HAP-1 (cell line): ENCODE measurements at regions not wholly inside any gene's neighbourhood (a gene's known extent, or its start where the extent isn't known, plus 50 kb on each side); places are given as distances from the start of the nearest gene placed in this dataset.

Experiments used
- DNase-seq, 2 experiments: peaks; one replicate each; pipeline ENCODE4 v3.0.0-alpha.2; 2016 to 2020; ENCODE audit warnings: low spot score in 2 of 2
- H3K27me3 ChIP-seq: fragments of 250-450 bp; sonication (Bioruptor Pico); 2 replicates; pipeline ENCODE4 v1.5.1; 2020; ENCODE audit warnings: low read depth, mild to moderate bottlenecking, moderate library complexity
- H3K36me3 ChIP-seq: fragments of 250-450 bp; sonication (Bioruptor Pico); replicated peaks from 2 replicates; pipeline ENCODE4 v1.5.1; 2020; ENCODE audit warnings: mild to moderate bottlenecking
- H3K4me1 ChIP-seq: fragments of 250-450 bp; sonication (Bioruptor Pico); 2 replicates; pipeline ENCODE4 v1.5.1; 2020; ENCODE audit warnings: mild to moderate bottlenecking
- H3K4me3 ChIP-seq: fragments of 250-450 bp; sonication (Bioruptor Pico); 2 replicates; pipeline ENCODE4 v1.5.1; 2020; ENCODE audit warnings: mild to moderate bottlenecking, moderate library complexity
- H3K9me3 ChIP-seq: fragments of 250-450 bp; sonication (Bioruptor Pico); 2 replicates; pipeline ENCODE4 v1.5.1; 2020; ENCODE audit warnings: mild to moderate bottlenecking, moderate library complexity
- in situ Hi-C: fragments of 300-500 bp; cut with MboI; formaldehyde crosslinking; loops from 3 replicates; pipeline ENCODE4 v1.14.3; 2020; ENCODE audit warnings: low sequenced_read_pairs, inconsistent platforms, mixed read lengths

DNA sequence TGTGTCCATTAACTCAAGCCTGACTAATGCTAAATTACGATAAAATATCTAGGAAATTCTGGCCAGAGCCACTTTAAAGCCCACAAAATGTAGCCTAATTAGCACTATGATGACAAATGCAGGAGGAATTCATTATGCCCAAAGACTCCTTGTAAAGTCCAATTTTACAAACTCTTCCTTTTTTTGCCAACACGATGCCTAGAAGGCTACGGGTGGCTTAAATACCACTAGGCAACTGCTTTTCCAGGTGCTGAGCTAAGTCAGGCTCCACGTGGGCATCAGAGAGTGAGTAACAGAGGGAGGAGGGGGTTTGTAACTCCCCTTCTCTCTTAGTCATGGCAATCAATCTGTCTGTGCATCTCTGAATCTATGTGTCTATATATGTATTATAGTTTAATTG lies 172.4 kb upstream of the NTF3 start:
- no peak for DNase-seq
- in situ Hi-C loops, result no loop called here

DNA sequence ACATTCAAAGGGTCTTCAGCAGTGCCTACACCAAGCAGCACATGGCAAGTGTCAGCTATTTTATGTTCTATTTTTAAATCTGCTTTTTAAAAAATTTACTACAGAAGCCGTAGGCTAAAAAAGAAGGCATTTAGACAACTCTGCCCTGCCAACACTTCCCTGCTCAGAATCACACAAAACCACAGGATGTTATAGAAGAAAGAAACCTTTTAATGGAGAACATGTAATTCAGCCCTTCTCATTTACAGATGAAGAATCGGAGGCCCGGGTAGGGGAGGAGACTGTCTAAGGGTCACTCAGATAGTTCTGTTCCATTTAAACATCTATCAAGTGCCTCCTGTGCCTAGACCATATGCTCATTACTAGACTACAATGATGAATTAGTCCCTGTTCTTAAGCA lies 171.8 kb upstream of the NTF3 start:
- in situ Hi-C loops, result no loop called here
- H3K9me3 ChIP-seq, result no peaks in the 10 kb centered on the region
- H3K4me3 ChIP-seq, result no peak overlapping the region
- no peaks in the 10 kb centered on the region for H3K27me3 ChIP-seq
- no peaks in the 10 kb centered on the region for H3K4me1 ChIP-seq
- no peak for DNase-seq
- H3K36me3 ChIP-seq, result no peaks in the 10 kb centered on the region

More for the DNA sequence above, 172.4 kb upstream of the NTF3 start:
- no peaks in the 10 kb centered on the region for H3K9me3 ChIP-seq
- H3K27me3 ChIP-seq, result no peaks in the 10 kb centered on the region
- no peaks in the 10 kb centered on the region for H3K4me1 ChIP-seq
- H3K4me3 ChIP-seq, result no peak overlapping the region
- no peaks in the 10 kb centered on the region for H3K36me3 ChIP-seq

DNA sequence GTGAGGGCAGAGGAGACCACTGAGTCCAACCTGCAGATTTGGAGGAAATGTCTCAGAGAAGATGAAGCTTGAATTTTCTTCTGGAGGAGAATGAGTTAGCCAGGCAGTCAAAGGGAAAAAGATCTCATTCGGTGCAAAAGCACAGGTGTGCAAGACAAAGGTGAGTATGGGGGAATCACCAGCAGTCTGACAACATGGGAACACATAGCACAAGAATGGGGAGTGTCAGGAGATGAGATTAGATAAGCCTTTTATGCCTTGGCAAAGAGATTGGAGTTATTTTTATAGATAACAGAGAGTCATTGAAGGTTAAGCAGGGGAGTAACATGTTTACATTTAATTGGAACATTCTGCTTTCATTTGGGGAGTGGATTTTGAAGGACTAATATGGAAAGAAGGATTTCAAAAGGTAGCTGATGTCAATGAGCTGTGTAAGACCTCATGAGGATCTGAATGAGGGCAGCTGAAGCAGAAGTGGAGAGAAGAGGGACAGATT lies 171.3 kb upstream of the NTF3 start:
- no peaks in the 10 kb centered on the region for H3K27me3 ChIP-seq
- no peak overlapping the region for H3K4me3 ChIP-seq
- no peak for DNase-seq
- H3K36me3 ChIP-seq, result no peaks in the 10 kb centered on the region
- in situ Hi-C loops, result no loop called here
- no peaks in the 10 kb centered on the region for H3K9me3 ChIP-seq
- no peaks in the 10 kb centered on the region for H3K4me1 ChIP-seq

DNA sequence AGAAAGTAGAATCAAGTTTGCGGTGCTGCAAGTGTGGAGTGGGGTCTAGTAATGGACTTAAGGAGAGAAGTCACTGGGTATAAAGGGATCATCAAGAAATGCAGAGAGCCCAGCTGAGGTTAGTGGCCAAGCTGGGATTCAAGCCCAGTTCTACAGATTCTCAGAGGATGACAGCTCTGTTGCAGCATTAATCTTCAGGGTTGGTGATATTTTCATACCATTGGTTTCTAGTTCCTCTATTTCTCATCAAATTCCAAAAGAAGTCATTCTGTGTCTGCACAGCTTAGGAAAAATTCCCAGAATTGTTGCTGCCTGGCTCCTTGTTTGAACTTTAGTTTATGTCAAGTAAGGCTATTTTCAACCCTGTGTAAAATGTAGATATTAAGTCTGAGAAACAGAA lies 169.5 kb upstream of the NTF3 start:
- in situ Hi-C loops, result no loop called here
- no peak for DNase-seq
- Histone ChIP-seq H3K36me3 (no peaks in the 10 kb centered on the region), H3K27me3 (no peaks in the 10 kb centered on the region), H3K4me3 (no peak overlapping the region), H3K9me3 (no peaks in the 10 kb centered on the region), H3K4me1 (no peaks in the 10 kb centered on the region)

DNA sequence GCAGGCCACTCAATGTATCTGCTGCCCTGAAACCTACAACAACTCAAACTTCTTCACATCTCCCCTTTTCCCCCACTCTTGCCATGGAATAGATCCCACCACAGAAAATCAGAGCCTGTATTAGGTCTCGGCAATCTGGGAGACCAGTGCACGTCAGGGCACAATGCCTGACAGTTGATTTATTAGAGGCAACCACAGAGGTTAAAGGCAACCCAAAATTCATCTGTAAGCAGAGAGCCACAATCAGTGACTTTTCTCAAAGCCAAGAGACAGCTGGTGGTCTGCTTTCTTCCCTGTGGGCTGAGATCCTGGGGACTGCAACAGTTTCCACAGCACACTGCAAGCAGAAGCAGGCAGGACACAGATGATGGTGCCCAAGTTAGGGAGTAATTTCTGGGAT lies 169.0 kb upstream of the NTF3 start:
- Histone ChIP-seq H3K36me3 (no peaks in the 10 kb centered on the region), H3K9me3 (no peaks in the 10 kb centered on the region), H3K4me3 (no peak overlapping the region), H3K4me1 (no peaks in the 10 kb centered on the region), H3K27me3 (no peaks in the 10 kb centered on the region)
- DNase-seq, result no peak
- in situ Hi-C loops, result no loop called here

DNA sequence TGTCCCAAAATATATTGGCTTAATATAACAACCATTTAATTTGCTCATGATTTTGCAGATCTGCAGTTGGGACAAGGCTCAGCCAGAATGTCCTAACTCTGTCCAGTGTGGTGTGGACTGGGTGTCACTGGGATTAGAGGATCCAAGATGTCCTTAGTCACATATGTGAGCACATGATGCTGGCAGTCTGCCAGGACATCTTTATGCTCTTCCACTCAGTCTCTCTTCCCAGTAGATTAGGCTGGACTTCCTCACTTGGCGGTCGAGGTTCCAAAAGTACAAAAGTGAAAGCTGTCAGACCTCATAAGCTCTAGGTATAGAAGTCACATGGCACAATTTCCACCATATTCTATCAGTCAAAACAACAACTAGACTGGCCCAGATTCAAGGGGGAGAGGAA lies 167.9 kb upstream of the NTF3 start:
- Histone ChIP-seq H3K36me3 (no peaks in the 10 kb centered on the region), H3K9me3 (no peaks in the 10 kb centered on the region), H3K4me1 (no peaks in the 10 kb centered on the region), H3K27me3 (no peaks in the 10 kb centered on the region), H3K4me3 (no peak overlapping the region)
- in situ Hi-C loops, result no loop called here
- no peak for DNase-seq

DNA sequence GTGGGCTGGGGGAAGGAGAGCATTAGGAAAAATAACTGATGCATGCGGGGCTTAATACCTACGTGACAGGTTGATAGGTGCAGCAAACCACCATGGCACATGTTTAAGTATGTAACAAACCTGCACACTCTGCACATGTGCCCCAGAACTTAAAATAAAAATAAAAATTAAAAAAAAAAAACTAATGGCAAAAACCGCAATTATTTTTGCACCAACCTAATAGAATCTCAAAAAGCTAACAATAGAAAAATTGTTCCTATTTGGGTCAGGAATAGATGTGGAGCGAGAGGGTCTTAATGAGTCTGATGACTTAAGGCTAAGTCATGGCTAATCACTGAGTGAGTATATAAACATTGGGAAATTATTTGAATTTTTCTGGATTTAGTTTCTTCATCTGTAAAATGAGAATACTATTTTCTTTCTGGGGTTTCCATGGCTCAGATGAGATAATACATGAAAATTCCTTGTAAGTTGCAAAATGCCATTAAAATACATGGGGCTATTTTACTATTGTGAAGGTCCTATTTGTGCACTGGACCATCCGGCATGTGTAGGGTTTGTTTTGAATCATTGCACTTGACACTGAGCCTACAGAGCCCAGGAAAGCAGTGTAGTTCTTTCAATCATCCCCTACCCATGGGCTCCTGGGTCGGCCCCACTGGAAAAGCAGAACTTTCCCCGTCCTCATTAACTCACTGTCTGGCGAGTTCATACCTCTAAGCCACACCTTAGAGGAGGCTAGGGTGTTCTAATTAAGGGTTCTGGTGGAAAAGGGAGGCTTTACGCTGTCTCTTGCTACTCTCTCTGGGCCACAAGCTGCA lies 164.1 kb upstream of the NTF3 start:
- Histone ChIP-seq H3K9me3 (no peaks in the 10 kb centered on the region; the same call in 1 of the 2 replicates), H3K36me3 (no peaks in the 10 kb centered on the region), H3K27me3 (no peaks in the 10 kb centered on the region), H3K4me1 (no peaks in the 10 kb centered on the region), H3K4me3 (no peak overlapping the region)
- in situ Hi-C loops, result no loop called here
- DNase-seq, result no peak

DNA sequence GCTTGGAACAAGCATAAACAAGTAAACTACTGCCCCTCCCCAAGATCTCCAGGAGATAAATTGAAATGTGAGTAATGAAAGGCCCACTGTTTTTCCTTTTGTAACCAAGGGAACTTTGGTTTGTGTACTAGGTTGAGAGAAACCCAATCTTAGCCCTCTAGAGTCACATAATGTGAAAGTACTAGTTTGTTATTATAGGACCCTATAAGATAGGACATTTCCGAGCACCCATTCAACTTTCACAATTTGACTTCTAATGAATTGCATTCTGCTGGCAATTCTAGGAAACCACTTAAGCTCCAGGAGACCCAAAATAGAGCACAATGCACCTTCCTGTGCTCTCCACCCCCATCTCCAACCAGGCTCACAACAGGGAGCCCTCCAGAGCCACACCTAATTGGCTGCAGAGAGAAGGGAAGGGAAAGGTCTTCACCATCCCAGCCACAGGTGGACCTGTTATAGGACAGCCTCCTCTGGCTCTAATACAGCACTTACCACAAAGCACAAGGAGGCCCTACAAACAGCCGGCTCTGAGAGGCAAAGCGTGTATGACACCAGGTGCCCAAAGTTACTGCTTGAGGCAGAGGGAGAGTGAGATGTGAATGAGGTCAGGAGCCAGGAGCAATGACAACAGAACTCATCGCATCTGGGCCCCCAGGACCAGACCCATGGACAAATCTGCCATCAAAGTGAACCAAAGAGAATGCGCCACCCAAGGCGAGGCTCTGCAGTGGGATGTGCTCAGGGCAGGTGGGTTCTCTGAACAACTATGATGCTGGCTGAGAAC lies 163.3 kb upstream of the NTF3 start:
- no peak overlapping the region for H3K4me3 ChIP-seq
- no peaks in the 10 kb centered on the region for H3K4me1 ChIP-seq
- H3K9me3 ChIP-seq, result no peaks in the 10 kb centered on the region; the same call in 1 of the 2 replicates
- no peaks in the 10 kb centered on the region for H3K36me3 ChIP-seq
- in situ Hi-C loops, result no loop called here
- DNase-seq, result no peak
- no peaks in the 10 kb centered on the region for H3K27me3 ChIP-seq

DNA sequence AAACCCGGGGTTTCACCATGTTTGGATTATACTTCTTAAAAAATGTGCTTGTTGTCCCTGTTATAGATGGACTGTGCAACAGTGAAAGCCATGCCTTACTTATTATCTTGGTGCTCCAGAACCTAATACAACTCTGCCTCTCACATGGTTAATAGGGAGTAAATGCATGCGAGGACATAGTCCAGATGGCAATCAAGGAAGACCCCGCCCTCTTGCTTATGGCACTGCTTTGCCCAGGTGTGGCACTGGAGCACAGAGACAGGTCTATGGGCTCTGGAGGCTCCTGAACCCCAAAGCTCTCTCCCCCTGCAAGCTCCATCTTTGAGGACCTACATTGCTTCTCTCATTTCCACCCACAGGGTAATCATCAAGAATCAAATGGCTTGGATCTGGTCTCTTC lies 162.1 kb upstream of the NTF3 start:
- H3K4me3 ChIP-seq, result no peak overlapping the region
- no peaks in the 10 kb centered on the region for H3K36me3 ChIP-seq
- H3K9me3 ChIP-seq, result no peaks in the 10 kb centered on the region; the same call in 1 of the 2 replicates
- in situ Hi-C loops, result no loop called here
- no peak for DNase-seq
- H3K27me3 ChIP-seq, result no peaks in the 10 kb centered on the region
- no peaks in the 10 kb centered on the region for H3K4me1 ChIP-seq

DNA sequence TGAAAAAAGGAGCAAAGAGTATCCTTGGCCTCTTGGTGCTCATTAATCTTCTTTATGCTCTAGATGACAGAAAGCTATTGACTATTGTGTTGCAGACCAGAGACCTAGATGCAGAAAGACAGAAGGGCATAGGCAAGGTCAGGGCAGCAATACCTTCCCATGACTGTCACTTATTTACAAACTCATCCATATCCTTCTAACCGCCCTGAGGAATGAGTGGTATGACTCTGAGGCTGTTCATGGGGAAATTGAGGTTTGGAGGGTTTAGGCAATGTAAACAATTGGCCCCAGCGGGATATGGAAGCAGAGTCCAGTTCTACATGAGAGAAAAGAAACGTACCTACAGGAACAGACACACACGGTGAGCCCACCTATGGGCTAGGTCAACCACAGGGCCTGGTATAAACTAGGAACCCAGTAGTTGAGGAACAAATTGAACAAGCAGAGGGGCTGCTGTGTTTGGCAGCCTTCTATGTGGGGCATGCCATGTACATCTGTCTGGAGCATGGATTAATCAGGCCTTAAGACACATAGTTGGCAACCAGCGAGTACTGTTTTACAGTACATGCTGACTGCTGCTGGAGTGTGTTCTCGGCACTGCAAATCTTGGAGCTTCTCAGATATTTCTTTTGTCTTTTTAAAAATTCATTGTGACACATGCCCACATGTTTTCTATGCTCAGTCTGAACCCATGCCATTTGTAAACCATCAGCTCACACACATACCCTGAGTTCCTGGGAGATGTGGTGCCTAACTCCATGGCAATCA lies 159.7 kb upstream of the NTF3 start:
- in situ Hi-C loops, result no loop called here

DNA sequence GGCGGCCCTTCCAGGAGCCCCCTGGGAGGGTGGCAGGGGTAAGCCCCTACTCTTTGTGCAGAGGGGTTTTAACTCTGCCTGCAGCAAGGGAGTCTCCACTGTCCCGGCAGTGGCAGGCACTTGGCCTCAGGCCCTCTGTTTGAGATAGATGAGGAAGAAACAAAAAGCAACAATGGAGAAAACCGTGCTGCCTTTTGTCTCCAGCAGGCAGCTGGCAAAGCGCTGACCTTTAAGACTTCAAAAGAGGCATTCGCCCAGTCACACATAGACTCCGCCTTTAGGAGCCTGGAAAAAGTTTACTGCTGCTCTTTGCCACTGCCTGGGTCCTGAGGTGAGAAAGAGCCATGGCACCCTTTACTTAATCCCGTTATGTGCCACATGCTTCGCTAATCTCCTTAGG lies 158.2 kb upstream of the NTF3 start:
- Histone ChIP-seq H3K36me3 (no peaks in the 10 kb centered on the region), H3K27me3 (no peaks in the 10 kb centered on the region), H3K4me1 (no peaks in the 10 kb centered on the region), H3K4me3 (no peak overlapping the region), H3K9me3 (no peaks in the 10 kb centered on the region; the same call in 1 of the 2 replicates)
- DNase-seq, result no peak
- in situ Hi-C loops, result no loop called here

More for the DNA sequence above, 159.7 kb upstream of the NTF3 start:
- Histone ChIP-seq H3K4me1 (no peaks in the 10 kb centered on the region), H3K36me3 (no peaks in the 10 kb centered on the region), H3K27me3 (no peaks in the 10 kb centered on the region), H3K4me3 (no peak overlapping the region), H3K9me3 (no peaks in the 10 kb centered on the region; the same call in 1 of the 2 replicates)
- no peak for DNase-seq

DNA sequence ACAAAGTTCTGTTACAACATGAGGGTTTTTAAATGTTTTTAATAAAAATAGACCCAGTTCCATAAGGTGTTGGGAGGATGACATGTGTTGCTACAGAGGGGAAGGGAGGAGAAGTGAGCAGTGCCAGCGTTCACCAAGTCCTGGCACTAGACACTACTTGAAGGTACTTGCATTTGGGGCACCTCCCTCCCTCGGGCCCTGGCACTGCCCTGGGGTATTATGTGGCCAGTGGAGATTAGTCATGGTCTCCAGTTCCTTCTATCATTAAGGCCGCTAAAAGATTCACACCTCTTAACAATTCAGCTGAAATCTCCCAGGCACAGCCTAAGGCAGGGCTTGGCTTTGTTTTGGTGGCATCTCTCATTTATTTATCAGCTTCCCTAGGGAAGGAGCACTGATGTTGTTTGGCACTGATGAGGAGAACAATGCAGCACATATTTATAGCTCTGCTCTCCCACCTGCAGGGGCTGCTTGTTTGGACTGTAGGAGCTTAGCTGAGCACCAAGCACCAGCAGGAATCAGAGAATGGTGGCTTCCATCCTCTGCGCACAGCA lies 155.5 kb upstream of the NTF3 start:
- Histone ChIP-seq H3K4me1 (no peaks in the 10 kb centered on the region), H3K9me3 (no peaks in the 10 kb centered on the region), H3K27me3 (no peaks in the 10 kb centered on the region), H3K36me3 (no peaks in the 10 kb centered on the region), H3K4me3 (no peak overlapping the region)
- in situ Hi-C loops, result no loop called here
- no peak for DNase-seq

DNA sequence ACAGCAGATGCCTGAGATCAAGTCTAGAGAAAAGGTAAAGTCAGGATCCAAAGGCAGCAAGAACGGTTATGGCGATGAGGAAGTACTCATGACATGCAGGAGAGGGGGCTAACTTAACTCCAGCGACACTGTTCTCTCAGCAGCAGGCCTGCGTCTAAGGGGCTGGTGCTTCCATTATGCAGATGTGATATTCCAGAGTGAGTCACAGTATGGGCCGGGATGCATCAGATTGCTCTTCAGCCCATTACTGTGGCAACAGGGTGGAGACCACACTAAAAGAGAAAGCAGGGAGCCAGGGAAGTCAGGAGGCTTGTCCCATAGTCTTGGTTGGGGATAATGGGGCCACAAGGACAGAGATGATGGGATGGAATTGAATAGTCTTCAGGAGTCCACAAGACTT lies 151.8 kb upstream of the NTF3 start:
- H3K36me3 ChIP-seq, result no peaks in the 10 kb centered on the region
- no peaks in the 10 kb centered on the region for H3K4me1 ChIP-seq
- no peaks in the 10 kb centered on the region for H3K27me3 ChIP-seq
- in situ Hi-C loops, result no loop called here
- H3K9me3 ChIP-seq, result no peaks in the 10 kb centered on the region
- DNase-seq, result no peak
- H3K4me3 ChIP-seq, result no peak overlapping the region
